Stomach (tissue), 8 donors: ENCODE measurements at regions not wholly inside any gene's neighbourhood (a gene's known extent, or its start where the extent isn't known, plus 50 kb on each side); places are given as distances from the start of the nearest gene placed in this dataset.

ENCODE experiments used
- DNase-seq, 2 donors: peaks; one replicate each; pipeline versions ENCODE4 v3.0.0 to v3.0.0-alpha.2; 2013 to 2019
- H3K27ac ChIP-seq, 5 donors: fragments of 200-600 bp in 4 of 5; sonication (generic) in 4 of 5; one replicate each; pipeline ENCODE4 v1.5.1; 2013 to 2019; ENCODE audit warnings: mild to moderate bottlenecking in 1 of 5, moderate library complexity in 1 of 5
- H3K27me3 ChIP-seq, 3 donors: fragments of 200-600 bp; sonication (generic); one replicate each; pipeline ENCODE4 v1.5.1; 2017 to 2019; ENCODE audit warnings: mixed run types in 1 of 3
- H3K36me3 ChIP-seq, 4 donors: fragments of 200-600 bp; sonication (generic); 1 replicate in 3 of 4; 2 replicates in 1 of 4; pipeline ENCODE4 v1.5.1; 2016 to 2019
- H3K4me1 ChIP-seq, 4 donors: fragments of 200-600 bp; sonication (generic); one replicate each; pipeline ENCODE4 v1.5.1; 2016 to 2019
- H3K4me3 ChIP-seq, 4 donors: fragments of 200-600 bp; sonication (generic) in 3 of 4; one replicate each; pipeline ENCODE4 v1.5.1; 2016 to 2019; ENCODE audit warnings: mild to moderate bottlenecking in 1 of 4
- H3K9me3 ChIP-seq, 4 donors: fragments of 200-600 bp; sonication (generic); one replicate each; pipeline ENCODE4 v1.5.1; 2016 to 2019
- CTCF ChIP-seq, 7 experiments: fragments of 450-650 bp in 4 of 7; fragments of 200-600 bp in 3 of 7; sonication (generic) in 3 of 7; IDR thresholded peaks; one replicate each; pipeline ENCODE4 v1.5.1; 2016 to 2019; ENCODE audit warnings: antibody characterized with exemption in 7 of 7, control low read depth in 2 of 7, mild to moderate bottlenecking in 1 of 7
- EP300 ChIP-seq: sonication (generic); formaldehyde crosslinking; IDR thresholded peaks from one replicate; pipeline ENCODE4 v1.6.1; 2017; ENCODE audit warnings: antibody characterized with exemption
- POLR2A ChIP-seq, 4 donors: fragments of 450-650 bp; IDR thresholded peaks; one replicate each; pipeline ENCODE4 v1.6.1; 2016; ENCODE audit warnings: antibody characterized with exemption in 4 of 4, control low read depth in 2 of 4, mild to moderate bottlenecking in 1 of 4, moderate library complexity in 1 of 4
- POLR2AphosphoS5 ChIP-seq, 3 donors: sonication (generic); formaldehyde crosslinking; IDR thresholded peaks; one replicate each; pipeline ENCODE4 v1.6.1; 2016; ENCODE audit warnings: antibody characterized with exemption in 3 of 3
- WGBS, 5 donors: extraction: QIAGEN DNeasy Blood & Tissue Kit in 3 of 5; methylation state at CpG; one replicate each; pipeline versions ENCODE4 v1.1.5 to v1.1.7; 2013 to 2018; 5-methylcytosine and 5-hydroxymethylcytosine counted together
- intact Hi-C: fragments of 100-400 bp; cut with DNase I; formaldehyde crosslinking; loops from one replicate; pipeline ENCODE4 v1.15.1; 2023; ENCODE audit warnings: low total_unique reads
- donor health status: healthy with polysubstance abuse.
- donor health status: Bipolar disorder and iron deficiency.
- donor health status: healthy.

DNA sequence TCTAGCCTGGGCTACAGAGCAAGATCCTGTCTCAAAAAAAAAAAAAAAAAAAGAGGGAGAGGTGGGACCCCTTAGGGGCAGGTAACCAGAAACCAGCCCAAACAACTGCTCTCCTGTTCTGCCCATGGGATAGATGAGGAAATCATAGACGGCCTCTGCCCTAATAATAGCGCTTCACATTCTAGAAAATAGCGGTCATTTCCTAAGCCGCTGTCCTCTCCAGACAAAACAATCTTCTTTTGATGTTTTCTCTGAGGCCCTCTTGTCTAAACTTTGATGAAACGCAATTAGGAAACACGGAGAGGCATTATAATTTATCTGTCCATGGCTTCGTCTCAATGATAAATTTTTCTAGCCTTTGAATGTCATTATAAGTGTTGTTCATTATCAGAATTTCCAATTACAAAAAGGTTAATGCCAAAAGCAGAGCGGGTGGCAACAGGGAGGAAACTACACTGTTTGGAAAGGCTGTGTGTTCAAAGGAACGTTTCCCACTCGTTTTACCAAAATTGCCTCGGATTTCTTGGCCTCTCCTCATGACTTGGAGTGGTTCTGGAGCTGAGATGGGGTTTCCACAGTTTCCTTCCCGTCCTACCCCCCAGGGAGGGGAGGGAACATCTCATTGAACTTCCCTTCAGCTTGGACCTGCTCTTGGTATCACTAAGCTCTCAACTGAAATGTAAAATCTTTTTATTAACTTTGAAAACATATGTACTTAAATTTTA is 151.6 kb upstream of the ZNF236 start:
- no peaks in the 10 kb centered on the region for H3K4me1 ChIP-seq
- peaks cover 0 to 4% (median 0%) of the 10 kb centered on the region in 3 donors for H3K27me3 ChIP-seq
- H3K36me3 ChIP-seq, result no peaks in the 10 kb centered on the region
- DNase-seq, result no peak
- H3K9me3 ChIP-seq, result no peaks in the 10 kb centered on the region
- no peak overlapping the region for H3K4me3 ChIP-seq
- 57 to 67% (median 65%) methylated on average over 12 of the region's 12 CpGs for WGBS, 5 donors
- intact Hi-C loops, result no loop called here
- TF ChIP-seq CTCF (IDR thresholded peaks at IDR 0.05) (no peak), POLR2A (IDR thresholded peaks at IDR 0.05) (no peak), EP300 (no peak), POLR2AphosphoS5 (IDR thresholded peaks at IDR 0.05) (no peak)
- H3K27ac ChIP-seq, result no peak overlapping the region

GRCh38 chr18:76668546-76668945 is 153.8 kb upstream of the ZNF236 start:
- Histone ChIP-seq H3K27me3 (no peaks in the 10 kb centered on the region), H3K36me3 (no peaks in the 10 kb centered on the region), H3K4me1 (no peaks in the 10 kb centered on the region), H3K9me3 (no peaks in the 10 kb centered on the region), H3K27ac (no peak overlapping the region), H3K4me3 (no peak overlapping the region)
- TF ChIP-seq EP300 (no peak), POLR2AphosphoS5 (IDR thresholded peaks at IDR 0.05) (no peak), POLR2A (IDR thresholded peaks at IDR 0.05) (no peak), CTCF (IDR thresholded peaks at IDR 0.05) (no peak)
- DNase-seq, result no peak
- 63 to 81% (median 74%) methylated on average over 5 of the region's 5 CpGs for WGBS, 5 donors
- intact Hi-C loops, result no loop called here

DNA sequence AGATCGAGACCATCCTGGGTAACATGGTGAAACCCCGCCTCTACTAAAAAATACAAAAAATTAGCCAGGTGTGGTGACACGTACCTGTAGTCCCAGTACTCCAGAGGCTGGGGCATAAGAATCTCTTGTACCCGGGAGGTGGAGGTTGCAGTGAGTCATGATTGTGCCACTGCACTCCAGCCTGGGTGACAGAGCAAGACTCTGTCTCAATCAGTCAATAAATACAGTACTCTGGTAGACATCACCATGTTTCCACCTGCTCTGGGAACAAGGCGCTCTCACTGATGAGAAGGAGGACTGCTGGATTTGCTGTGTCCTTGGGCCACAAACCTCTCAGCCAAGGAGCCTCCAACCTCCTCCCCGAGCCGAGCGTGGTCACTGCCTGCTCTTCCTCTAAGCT is 154.2 kb upstream of the ZNF236 start:
- DNase-seq, result no peak
- intact Hi-C loops, result no loop called here
- no peaks in the 10 kb centered on the region for H3K36me3 ChIP-seq
- H3K4me1 ChIP-seq, result no peaks in the 10 kb centered on the region
- H3K9me3 ChIP-seq, result no peaks in the 10 kb centered on the region
- H3K4me3 ChIP-seq, result no peak overlapping the region
- 92 to 97% (median 93%) methylated on average over 8 of the region's 8 CpGs for WGBS, 5 donors
- H3K27me3 ChIP-seq, result no peaks in the 10 kb centered on the region
- no peak overlapping the region for H3K27ac ChIP-seq
- TF ChIP-seq POLR2AphosphoS5 (IDR thresholded peaks at IDR 0.05), result no peak
- no peak for TF ChIP-seq EP300
- TF ChIP-seq POLR2A (IDR thresholded peaks at IDR 0.05), result no peak
- TF ChIP-seq CTCF (IDR thresholded peaks at IDR 0.05), result no peak

DNA sequence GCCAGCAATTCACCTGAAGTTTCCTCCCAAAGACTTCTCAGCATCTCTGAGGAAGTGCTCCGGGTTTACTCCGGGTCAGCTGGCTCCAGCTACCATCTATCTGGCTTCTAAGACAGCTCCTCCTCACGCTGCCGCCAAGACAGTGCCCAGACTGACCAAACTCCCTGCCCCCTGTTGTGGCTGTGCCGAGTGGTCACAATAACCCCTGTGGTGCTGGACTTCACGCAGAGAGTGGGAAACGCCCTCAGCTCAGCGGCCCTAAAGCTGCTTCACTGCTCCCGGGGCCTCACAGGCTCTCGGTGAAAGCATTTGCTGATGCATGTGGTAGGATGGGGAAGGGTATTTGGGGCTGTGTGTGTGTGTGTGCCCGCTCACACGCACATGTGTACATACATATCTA is 154.8 kb upstream of the ZNF236 start:
- intact Hi-C loops, result no loop called here

More for the DNA sequence above, 154.8 kb upstream of the ZNF236 start:
- Histone ChIP-seq H3K27me3 (no peaks in the 10 kb centered on the region), H3K27ac (no peak overlapping the region), H3K4me3 (no peak overlapping the region), H3K36me3 (no peaks in the 10 kb centered on the region), H3K4me1 (no peaks in the 10 kb centered on the region), H3K9me3 (no peaks in the 10 kb centered on the region)
- TF ChIP-seq POLR2A (IDR thresholded peaks at IDR 0.05) (no peak), EP300 (no peak), POLR2AphosphoS5 (IDR thresholded peaks at IDR 0.05) (no peak), CTCF (IDR thresholded peaks at IDR 0.05) (no peak)
- DNase-seq, result no peak
- WGBS, 5 donors, result 76 to 88% (median 81%) methylated on average over 12 of the region's 12 CpGs
